Esophagus mucosa (tissue), 1 donor: ENCODE measurements at regions not wholly inside any gene's neighbourhood (a gene's known extent, or its start where the extent isn't known, plus 50 kb on each side); places are given as distances from the start of the nearest gene placed in this dataset.

ENCODE experiments used
- ATAC-seq: fragments of 200-7000 bp; cut with Tn5 transposase; one replicate; pipeline ENCODE4 v1.9.1; 2020
- donor health status: DM: yes; HTN: yes; CAD: no.

- no peak for ATAC-seq
These were observed 87.6 kb upstream of the E2F3 start for GRCh38 chr6:20313960-20314530.

- ATAC-seq: no peak
These were observed 86.5 kb upstream of the E2F3 start for GRCh38 chr6:20314866-20315845.

- peak; percentile 51 for ATAC-seq
These were observed 84.2 kb upstream of the E2F3 start for GRCh38 chr6:20317430-20317829.

- no peak for ATAC-seq
These were observed 82.8 kb upstream of the E2F3 start for GRCh38 chr6:20318851-20319387.

GRCh38 chr6:20319520-20320357 is 81.9 kb upstream of the E2F3 start:
- peak; percentile 79 for ATAC-seq

- no peak for ATAC-seq
These were observed 75.8 kb upstream of the E2F3 start for GRCh38 chr6:20325641-20326421.

- no peak for ATAC-seq
These were observed 75.3 kb upstream of the E2F3 start for GRCh38 chr6:20326422-20326728.

- no peak for ATAC-seq
These were observed 74.5 kb upstream of the E2F3 start for GRCh38 chr6:20327141-20327540.

GRCh38 chr6:20328266-20328923 is 73.3 kb upstream of the E2F3 start:
- ATAC-seq: no peak

GRCh38 chr6:20328924-20329300 is 72.8 kb upstream of the E2F3 start:
- ATAC-seq: no peak

- ATAC-seq: no peak
These were observed 70.6 kb upstream of the E2F3 start for GRCh38 chr6:20331042-20331441.

GRCh38 chr6:20331625-20332024 is 70.1 kb upstream of the E2F3 start:
- ATAC-seq: no peak

GRCh38 chr6:20332441-20333006 is 69.2 kb upstream of the E2F3 start:
- ATAC-seq: no peak

- no peak for ATAC-seq
These were observed 67.9 kb upstream of the E2F3 start for GRCh38 chr6:20333721-20334269.

- no peak for ATAC-seq
These were observed 67.3 kb upstream of the E2F3 start for GRCh38 chr6:20334334-20334733.

- ATAC-seq: no peak
These were observed 66.7 kb upstream of the E2F3 start for GRCh38 chr6:20334962-20335361.

- no peak for ATAC-seq
These were observed 65.8 kb upstream of the E2F3 start for GRCh38 chr6:20335872-20336271.

- no peak for ATAC-seq
These were observed 63.5 kb upstream of the E2F3 start for GRCh38 chr6:20338156-20338555.

- no peak for ATAC-seq
These were observed 61.4 kb upstream of the E2F3 start for GRCh38 chr6:20340068-20340848.

GRCh38 chr6:20341096-20341495 is 60.6 kb upstream of the E2F3 start:
- no peak for ATAC-seq
